ENCODE measurements at regions not wholly inside any gene's neighbourhood (a gene's known extent, or its start where the extent isn't known, plus 50 kb on each side); places are given as distances from the start of the nearest gene placed in this dataset.
"Not testable (repeated sequence)": the region's sequence is repeated elsewhere in the genome, so short reads cannot be mapped to it uniquely, and the experiment has no call there.

- Histone ChIP-seq H3K27me3 (no peaks in the 10 kb centered on the region), H3K4me3 (no peak overlapping the region), H3K27ac (no peak overlapping the region), H3K9me3 (peaks cover 0 to 6% of the 10 kb centered on the region in 2 donors), H3K36me3 (no peaks in the 10 kb centered on the region), H3K4me1 (no peaks in the 10 kb centered on the region)
- TF ChIP-seq CTCF (IDR thresholded peaks at IDR 0.05) = no peak
- DNase-seq (ENCODE audit: low spot score in 2 of 2) = no peak
- intact Hi-C loops (cut with DNase I) = no loop called here
These were observed 104.5 kb upstream of the SATB1 start for GRCh38 chr3:18529631-18530030.

DNA sequence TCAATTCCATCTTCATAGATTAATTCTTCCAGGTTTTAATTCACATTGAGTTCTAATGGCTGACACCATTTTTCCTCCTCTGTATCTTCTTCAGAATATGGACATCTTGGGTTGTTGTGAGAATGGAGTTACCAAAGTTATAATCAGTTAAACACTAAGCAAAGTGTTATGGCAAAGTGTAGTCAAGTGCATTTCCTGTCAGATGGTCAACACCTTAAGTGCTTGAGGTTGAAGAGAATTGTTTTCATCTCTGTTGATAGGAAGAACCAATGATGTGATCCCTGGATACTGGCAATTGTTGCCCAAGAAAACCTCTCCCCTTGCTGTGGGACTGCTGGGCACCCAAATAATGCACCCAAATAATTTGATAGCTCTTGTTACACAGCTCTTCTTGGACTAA, 102.6 kb upstream of the SATB1 start:
- DNase-seq (ENCODE audit: low spot score in 2 of 2) = no peak
- H3K36me3 ChIP-seq = no peaks in the 10 kb centered on the region
- intact Hi-C loops (cut with DNase I) = no loop called here
- no peak overlapping the region for H3K4me3 ChIP-seq
- H3K27me3 ChIP-seq = no peaks in the 10 kb centered on the region
- H3K4me1 ChIP-seq = no peaks in the 10 kb centered on the region
- no peak for TF ChIP-seq CTCF (IDR thresholded peaks at IDR 0.05)
- H3K27ac ChIP-seq = no peak overlapping the region
- H3K9me3 ChIP-seq = peaks cover 0 to 6% of the 10 kb centered on the region in 2 donors

DNA sequence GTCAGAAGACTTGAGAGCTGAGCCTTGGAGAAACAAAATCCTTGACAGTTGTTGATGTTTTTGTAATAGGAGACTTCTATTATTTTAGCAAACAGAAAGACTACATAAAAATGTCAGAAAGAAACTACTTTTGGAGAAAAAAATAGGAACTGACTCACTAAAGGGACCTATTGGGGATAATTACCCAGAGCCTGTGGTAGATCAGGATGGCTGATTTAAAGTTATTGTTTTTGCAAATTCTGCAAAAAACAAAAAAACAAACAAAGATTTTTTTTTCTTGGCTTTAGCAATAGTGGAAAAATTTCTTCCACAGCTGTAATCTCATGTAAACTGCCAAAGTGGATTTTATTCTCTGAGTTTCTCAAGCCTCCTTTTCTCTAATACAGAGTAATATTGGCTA, 101.5 kb upstream of the SATB1 start:
- H3K4me1 ChIP-seq = no peaks in the 10 kb centered on the region
- H3K4me3 ChIP-seq = no peak overlapping the region
- no peak overlapping the region for H3K27ac ChIP-seq
- no peak for DNase-seq (ENCODE audit: low spot score in 2 of 2)
- no peaks in the 10 kb centered on the region for H3K27me3 ChIP-seq
- intact Hi-C loops (cut with DNase I) = no loop called here
- no peak for TF ChIP-seq CTCF (IDR thresholded peaks at IDR 0.05)
- H3K9me3 ChIP-seq = peaks cover 0 to 6% of the 10 kb centered on the region in 2 donors
- no peaks in the 10 kb centered on the region for H3K36me3 ChIP-seq

GRCh38 chr3:18516170-18516569, 91.0 kb upstream of the SATB1 start:
- H3K4me1 ChIP-seq; H3K4me3 ChIP-seq; H3K27me3 ChIP-seq; H3K27ac ChIP-seq; H3K36me3 ChIP-seq; intact Hi-C loops (cut with DNase I); H3K9me3 ChIP-seq; DNase-seq (ENCODE audit: low spot score in 2 of 2): not testable (repeated sequence)

DNA sequence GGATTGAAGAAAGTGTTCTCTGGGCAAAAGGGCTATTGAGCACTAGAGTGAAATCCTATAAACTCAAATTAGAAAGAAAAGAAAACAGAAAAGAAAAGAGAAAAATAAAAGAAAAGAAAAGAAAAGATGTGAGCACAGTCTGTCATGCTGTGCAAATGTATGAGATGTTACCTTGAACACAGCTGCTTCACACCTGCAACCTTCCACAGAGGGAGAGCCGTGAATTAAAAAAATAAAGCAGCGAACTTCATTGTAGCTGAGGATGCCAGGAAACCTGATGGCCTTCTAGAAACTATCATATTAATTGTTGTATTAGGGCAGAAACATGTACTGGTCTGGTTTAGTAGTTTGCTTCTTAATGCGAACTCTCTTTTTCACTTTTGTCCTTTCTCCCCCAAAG, 88.0 kb upstream of the SATB1 start:
- Histone ChIP-seq H3K27me3 (no peaks in the 10 kb centered on the region), H3K27ac (no peak overlapping the region), H3K9me3 (no peaks in the 10 kb centered on the region), H3K36me3 (no peaks in the 10 kb centered on the region), H3K4me3 (no peak overlapping the region), H3K4me1 (no peaks in the 10 kb centered on the region)
- intact Hi-C loops (cut with DNase I) = no loop called here
- no peak for TF ChIP-seq CTCF (IDR thresholded peaks at IDR 0.05)
- no peak for DNase-seq (ENCODE audit: low spot score in 2 of 2)

DNA sequence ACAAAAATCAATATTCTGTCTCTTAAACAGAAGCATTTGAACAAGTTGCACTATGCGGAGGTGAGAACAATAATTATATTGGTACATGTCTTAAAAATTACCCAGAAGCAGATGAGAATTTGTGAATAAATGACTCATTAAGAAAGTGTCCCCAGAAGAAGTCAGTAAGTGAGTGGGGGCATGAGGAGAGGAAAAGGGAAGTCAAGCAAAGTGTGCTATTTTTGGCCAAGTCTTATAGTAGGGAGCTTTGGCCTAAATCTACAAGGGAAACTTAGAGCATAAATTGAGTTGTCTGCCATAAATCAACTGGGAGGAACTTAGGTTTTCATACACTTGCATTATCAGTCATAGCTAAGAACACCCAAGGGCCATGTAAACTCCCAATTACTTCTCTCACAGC, 86.9 kb upstream of the SATB1 start:
- TF ChIP-seq CTCF (IDR thresholded peaks at IDR 0.05) = no peak
- H3K9me3 ChIP-seq = no peaks in the 10 kb centered on the region
- intact Hi-C loops (cut with DNase I) = no loop called here
- H3K4me3 ChIP-seq = no peak overlapping the region
- H3K27ac ChIP-seq = no peak overlapping the region
- no peaks in the 10 kb centered on the region for H3K27me3 ChIP-seq
- H3K4me1 ChIP-seq = no peaks in the 10 kb centered on the region
- no peak for DNase-seq (ENCODE audit: low spot score in 2 of 2)
- H3K36me3 ChIP-seq = no peaks in the 10 kb centered on the region

Data from ascending aorta (tissue), 2 donors.